SHP77 treated with DMSO at 0.1 percent for 48 hours (cell line): ENCODE measurements at regions not wholly inside any gene's neighbourhood (a gene's known extent, or its start where the extent isn't known, plus 50 kb on each side); places are given as distances from the start of the nearest gene placed in this dataset.
"Not testable (repeated sequence)": the region's sequence is repeated elsewhere in the genome, so short reads cannot be mapped to it uniquely, and the experiment has no call there.

ENCODE experiments used
- DNase-seq: peaks from one replicate; lab custom pipeline; 2025; lab: John Stamatoyannopoulos, UW

DNA sequence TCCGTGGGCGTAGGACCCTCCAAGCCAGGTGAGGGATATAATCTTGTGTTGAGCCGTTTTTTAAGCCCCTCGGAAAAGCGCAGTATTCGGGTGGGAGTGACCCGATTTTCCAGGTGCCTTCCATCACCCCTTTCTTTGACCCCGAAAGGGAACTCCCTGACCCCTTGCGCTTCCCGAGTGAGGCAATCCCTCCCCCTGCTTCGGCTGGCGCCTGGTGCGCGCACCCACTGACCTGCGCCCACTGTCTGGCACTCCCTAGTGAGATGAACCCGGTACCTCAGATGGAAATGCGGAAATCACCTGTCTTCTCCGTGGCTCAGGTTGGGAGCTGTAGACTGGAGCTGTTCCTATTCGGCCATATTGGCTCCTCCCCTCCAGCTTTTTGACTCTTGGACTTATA lies 1365.0 kb downstream of the GRIK2 start:
- DNase-seq: not testable (repeated sequence)

GRCh38 chr6:102749210-102749971 lies 1355.9 kb downstream of the GRIK2 start:
- no peak for DNase-seq

DNA sequence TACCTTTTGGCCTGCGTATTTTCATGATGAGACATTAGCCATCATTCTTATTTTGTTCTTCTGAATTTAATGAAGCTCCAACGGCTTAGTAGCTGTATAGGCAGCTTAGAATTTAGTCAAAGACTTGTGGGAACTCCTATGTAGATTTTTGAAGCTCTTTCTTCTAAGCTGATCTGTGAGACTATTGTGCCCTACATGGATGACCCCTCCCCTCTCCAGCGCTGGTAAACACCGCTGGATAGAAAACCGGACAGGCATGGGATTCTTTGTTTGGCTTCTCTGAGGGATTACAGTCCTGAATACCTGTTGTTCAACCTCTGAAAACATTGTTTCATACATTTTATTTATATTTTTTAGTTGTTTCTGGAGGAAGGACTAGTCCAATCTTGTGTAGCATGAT lies 1353.4 kb downstream of the GRIK2 start:
- DNase-seq: no peak

DNA sequence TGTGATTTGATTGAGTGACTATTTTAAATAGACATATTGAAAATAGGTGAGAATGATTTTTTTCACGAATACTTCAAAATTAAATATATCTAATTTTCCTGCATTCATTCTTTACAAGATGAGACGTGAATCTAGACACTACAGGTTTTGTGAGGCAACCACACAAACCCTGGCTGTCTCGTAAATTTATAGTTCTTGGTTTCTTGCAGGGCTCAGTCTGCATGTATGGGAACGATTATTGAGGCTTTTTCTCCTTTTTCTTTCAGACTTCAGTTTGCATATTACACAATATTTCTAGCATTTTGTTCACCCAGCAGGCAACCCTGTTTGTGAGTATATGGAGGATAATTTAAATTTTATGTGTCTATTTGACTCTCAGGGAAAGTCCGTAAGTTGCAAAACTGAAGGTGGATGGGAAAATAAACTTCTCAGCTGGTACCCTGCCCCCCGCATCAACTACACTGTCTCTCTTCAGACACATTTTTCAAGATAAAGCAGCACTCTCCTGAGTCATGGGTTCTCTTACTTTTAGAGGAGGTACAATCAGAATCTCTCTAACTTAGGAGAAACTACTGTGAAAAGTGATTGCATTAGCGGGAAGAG lies 1349.3 kb downstream of the GRIK2 start:
- DNase-seq: no peak

GRCh38 chr6:102742028-102742427 lies 1348.5 kb downstream of the GRIK2 start:
- DNase-seq: peak; percentile 41

DNA sequence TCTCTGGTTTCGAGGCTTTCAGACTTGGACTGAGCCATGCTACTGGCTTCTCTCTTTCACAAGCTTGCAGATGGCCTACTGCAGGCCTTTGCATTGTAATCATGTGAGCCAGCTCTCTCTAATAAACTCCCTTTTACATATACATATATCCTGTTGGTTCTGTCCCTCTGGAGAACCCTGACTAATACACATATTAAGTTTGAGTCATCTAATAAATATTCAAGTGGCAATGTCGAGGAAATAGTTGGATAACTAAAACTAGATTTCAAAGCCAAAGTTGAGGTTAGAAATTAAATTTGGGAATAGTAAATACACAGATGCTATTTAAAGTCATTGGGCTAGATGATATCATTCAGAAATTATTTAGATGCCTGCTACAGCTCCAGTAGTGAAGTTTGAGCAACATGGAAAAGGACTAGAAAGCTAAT lies 1343.4 kb downstream of the GRIK2 start:
- no peak for DNase-seq

DNA sequence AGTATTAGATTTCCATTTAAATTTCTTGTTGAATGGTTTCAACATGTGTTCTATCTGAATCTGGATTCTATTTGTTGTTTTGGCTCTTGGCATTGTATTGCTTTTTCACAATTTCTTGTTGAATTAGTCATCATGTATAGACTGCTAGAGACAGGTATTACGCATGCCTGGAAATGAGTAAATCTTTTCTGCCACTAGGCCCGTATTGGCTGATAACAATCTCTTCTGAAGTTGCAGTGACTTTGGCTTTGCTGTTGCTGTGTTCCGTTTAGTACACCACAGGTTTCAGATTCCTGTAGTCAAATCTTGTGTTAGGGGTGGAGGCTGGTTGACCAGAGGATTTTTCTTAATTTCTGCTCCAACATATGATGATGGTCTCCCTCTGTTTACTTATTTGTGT lies 1339.4 kb downstream of the GRIK2 start:
- DNase-seq: no peak

DNA sequence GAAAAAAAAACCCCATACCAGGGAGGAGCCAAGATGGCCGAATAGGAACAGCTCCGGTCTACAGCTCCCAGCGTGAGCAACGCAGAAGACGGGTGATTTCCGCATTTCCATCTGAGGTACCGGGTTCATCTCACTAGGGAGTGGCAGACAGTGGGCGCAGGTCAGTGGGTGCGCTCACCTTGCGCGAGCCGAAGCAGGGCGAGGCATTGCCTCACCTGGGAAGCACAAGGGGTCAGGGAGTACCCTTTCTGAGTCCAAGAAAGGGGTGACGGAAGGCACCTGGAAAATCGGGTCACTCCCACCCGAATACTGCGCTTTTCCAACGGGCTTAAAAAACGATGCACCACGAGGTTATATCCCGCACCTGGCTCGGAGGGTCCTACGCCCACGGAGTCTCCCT lies 1328.6 kb downstream of the GRIK2 start:
- DNase-seq: not testable (repeated sequence)

DNA sequence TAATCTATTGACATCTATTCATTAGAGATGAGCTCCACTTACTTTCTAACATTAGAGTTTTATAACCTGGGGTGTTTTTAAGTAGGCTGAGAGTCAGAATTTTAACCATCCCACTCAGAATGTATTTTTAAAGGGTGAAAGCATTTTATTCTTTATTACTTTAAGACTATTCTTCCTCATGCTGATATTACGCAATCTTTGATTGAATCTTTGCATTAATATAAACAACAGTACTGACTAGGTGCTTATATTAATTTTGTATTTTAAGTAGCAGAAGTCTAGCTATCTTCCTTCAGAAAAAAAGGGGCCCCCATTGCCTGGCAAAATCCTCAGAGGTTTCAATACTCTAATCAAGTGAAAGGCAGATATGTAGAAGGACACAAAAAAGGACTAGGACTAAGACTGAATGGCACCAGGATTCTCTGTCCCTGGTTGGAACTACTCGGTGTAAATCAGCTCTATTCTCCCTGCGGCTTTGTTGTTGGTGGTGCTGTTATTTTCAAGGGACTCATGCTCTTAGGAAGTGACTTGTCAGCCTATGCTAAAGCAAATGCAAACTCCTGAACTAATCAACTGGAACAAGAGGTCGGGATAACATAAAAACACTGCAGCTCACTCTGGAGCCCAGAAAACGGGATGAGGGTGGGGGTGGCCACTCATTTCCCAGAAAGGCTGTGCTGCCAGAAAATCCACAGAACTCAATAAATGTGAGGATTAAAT lies 1324.4 kb downstream of the GRIK2 start:
- DNase-seq: no peak

DNA sequence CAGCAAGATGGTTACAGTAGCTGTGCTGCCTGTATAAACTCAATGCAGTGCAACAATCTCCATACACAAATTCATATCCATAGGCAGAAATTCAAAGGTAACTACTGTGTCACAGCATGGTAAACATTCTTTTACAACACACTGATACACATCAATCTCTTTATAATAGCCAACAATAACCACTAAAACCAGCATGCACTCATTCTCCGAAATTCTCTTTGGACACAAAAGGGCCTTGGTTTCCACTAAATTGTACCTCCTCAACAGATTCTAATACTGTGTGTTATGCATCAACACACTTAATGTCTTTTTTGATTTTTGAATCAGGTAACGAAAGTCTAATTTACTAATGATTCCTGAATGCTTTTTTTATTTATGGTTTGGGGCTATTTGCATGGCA lies 1323.7 kb downstream of the GRIK2 start:
- no peak for DNase-seq

DNA sequence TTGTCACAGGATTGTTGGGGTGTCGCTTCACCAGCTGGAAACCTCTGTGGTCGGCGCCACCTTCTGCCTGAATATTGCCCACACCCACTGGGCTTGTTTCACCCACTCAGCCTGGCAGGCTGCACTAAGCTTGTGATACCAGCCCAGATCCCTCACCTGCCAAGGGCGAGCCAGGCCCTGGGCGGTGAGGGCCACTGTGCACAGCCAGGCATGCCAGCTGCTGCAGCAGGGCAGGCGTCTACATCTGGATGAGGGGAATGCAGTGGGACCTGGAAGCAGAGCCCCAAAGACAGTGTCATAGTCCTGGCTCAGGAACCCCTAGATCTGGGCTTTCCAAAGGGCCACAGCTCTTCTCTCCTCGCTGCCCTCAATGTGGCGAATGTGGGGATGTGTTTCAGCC lies 1307.5 kb downstream of the GRIK2 start:
- no peak for DNase-seq

DNA sequence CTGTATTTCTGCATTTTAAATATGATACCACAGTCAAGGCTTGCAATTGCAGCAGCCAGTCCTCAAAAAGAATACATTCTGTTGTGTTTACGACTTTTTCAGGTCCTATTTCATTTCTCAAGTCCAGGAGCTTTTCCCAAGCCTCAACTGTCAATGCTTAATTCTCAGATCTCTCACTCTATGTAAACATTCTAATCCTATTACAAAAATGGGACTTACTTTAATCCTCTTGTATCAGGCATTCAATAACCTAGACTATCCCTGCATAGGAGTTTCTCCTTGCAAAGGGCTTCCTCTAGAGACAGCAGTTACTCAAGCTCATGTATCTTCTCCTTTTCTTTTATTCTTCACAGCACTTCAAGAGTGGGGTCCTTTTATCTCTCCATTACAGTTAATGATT lies 1293.0 kb downstream of the GRIK2 start:
- DNase-seq: no peak

- DNase-seq: no peak
Observed at GRCh38 chr6:102680413-102680812, 1286.9 kb downstream of the GRIK2 start.

GRCh38 chr6:102679865-102680264 lies 1286.4 kb downstream of the GRIK2 start:
- DNase-seq: no peak

DNA sequence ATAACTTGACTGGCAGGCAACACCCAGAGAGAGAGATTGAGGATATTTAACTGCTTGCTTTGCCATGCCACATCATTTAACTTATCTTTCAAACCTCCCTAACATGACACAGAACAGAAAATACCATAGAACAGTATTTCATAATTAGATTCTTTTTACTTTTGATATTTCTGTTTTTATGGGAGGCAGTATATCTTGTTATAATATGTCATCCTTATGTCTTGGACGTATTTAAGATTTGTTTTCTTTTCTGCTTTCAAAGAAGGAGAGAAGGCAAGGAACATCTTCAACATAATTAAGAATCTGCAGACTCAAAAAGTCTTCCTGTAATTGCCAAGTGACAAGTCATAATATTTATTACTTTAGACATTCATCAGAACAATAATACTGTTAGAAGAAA lies 1283.7 kb downstream of the GRIK2 start:
- no peak for DNase-seq

DNA sequence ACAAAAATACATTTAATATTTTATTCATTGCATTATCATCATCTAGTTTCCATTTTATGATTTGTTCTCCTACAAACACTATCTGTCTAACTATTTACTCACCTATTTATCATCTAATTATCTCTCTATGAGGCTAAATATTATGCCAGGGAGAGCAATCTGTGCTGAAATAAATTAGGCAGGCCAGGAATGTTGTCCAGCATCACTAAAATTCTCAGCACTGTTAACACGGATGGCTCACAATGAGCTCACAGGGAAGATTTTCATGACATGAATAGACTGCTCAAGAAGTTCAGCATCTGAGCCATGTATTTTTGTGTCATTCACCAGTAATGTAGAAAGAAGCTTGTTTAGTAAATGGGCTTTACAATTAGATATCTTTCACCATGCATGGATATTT lies 1277.2 kb downstream of the GRIK2 start:
- DNase-seq: no peak

- DNase-seq: no peak
Observed at GRCh38 chr6:102662851-102663250, 1269.3 kb downstream of the GRIK2 start.

- no peak for DNase-seq
Observed at GRCh38 chr6:102660303-102660702, 1266.8 kb downstream of the GRIK2 start.

DNA sequence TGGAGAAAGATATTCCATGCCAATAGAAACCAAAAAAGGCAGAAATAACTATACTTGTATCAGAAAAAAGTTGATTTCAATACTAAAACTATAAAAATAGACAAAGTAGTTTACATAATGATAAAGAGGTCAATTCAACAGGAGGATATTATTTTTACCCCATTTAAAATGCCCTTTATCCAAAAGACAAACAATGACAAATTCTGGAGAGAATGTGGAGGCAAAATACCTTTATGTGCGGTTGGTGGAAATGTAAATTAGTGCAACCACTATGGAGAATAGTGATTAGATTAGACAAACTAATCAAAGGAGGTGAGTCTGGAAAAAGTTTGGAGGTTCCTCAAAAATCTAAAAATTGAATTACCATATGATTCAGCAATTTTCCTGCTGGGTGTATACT lies 1262.3 kb downstream of the GRIK2 start:
- no peak for DNase-seq

- DNase-seq: no peak
Observed at GRCh38 chr6:102641426-102641825, 1247.9 kb downstream of the GRIK2 start.

DNA sequence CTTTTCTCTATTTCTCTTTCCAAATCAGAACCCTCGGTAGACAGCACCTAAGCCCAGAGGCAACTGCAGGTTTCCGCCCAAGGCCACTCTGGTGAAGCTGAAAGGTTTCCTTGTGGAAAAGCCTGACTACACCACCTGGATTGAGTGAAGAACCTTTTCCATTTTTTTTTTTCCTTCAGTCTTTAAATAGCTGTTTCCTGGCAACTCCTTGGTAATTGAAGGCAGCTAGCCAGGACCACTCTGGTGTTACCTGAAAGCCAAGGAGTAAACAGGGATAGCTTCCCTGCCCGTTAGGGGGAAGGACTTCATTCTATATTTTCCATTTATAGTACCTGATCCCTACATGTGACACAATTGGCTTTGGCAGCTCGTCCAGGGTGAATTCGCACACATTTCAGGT lies 1238.4 kb downstream of the GRIK2 start:
- no peak for DNase-seq

GRCh38 chr6:102623201-102623600 lies 1229.7 kb downstream of the GRIK2 start:
- no peak for DNase-seq

DNA sequence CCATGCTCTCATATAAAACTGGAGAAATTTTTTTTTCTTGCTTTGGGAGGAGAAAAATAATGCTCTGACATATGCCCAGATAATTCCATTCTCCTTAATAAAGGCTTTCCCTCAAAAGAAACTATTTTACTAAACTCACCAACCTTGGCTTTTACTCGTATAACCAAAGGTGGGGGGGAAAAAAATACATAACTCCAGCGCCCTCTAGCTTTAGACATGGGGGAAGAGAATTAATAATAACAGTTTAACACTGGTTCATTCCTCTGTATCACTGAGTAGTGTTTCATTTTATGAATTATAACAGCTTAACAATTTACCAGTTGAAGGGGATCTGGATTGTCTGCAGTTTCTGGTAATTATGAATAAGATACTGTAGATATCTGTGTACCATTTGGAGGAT lies 1226.1 kb downstream of the GRIK2 start:
- no peak for DNase-seq
